PC-9 (cell line): ENCODE measurements at regions not wholly inside any gene's neighbourhood (a gene's known extent, or its start where the extent isn't known, plus 50 kb on each side); places are given as distances from the start of the nearest gene placed in this dataset.

ENCODE experiments used
- BruUV-seq: library from RNA; stranded (reverse); fragments of 400-500 nt; replicated peaks from 2 replicates; lab custom pipeline; 2021; lab: Mats Ljungman, UMichigan
- CTCF ChIA-PET: fragments of 300-600 bp; sonication (Branson Sonifier 250); formaldehyde crosslinking; loops from one replicate; lab custom pipeline; 2022; ENCODE audit warnings: antibody characterized with exemption; lab: Charles Lee
- POLR2A ChIA-PET: fragments of 300-600 bp; sonication (Branson Sonifier 250); formaldehyde crosslinking; loops from one replicate; lab custom pipeline; 2022; ENCODE audit warnings: antibody characterized with exemption; ENCODE audit not compliant: unreplicated experiment; lab: Charles Lee
- DNase-seq, 2 experiments: peaks; one replicate each; pipeline versions ENCODE4 v3.0.0 to v3.0.0-alpha.2; 2015 to 2022; ENCODE audit warnings: mixed read lengths in 1 of 2
- H2AFZ ChIP-seq: fragments of 200-600 bp; sonication (generic); 2 replicates; pipeline ENCODE4 v1.8.1; 2017; ENCODE audit warnings: antibody characterized with exemption
- H3F3A ChIP-seq: fragments of 200-600 bp; sonication (generic); 2 replicates; pipeline ENCODE4 v1.8.1; 2017; ENCODE audit warnings: antibody characterized with exemption, mild to moderate bottlenecking, low read depth; ENCODE audit not compliant: insufficient read depth
- H3K27ac ChIP-seq: fragments of 200-600 bp; sonication (generic); 2 replicates; pipeline ENCODE4 v1.6.1; 2016; ENCODE audit warnings: mixed run types
- H3K27me3 ChIP-seq: fragments of 200-600 bp; sonication (generic); 2 replicates; pipeline ENCODE4 v1.6.1; 2016; ENCODE audit warnings: low read depth, mixed run types; ENCODE audit not compliant: insufficient read depth
- H3K36me3 ChIP-seq: fragments of 200-600 bp; sonication (generic); 2 replicates; pipeline ENCODE4 v1.6.1; 2016; ENCODE audit warnings: low read depth, mixed run types
- H3K4me1 ChIP-seq: fragments of 200-600 bp; sonication (generic); replicated peaks from 2 replicates; pipeline ENCODE4 v1.6.1; 2016; ENCODE audit warnings: mixed run types; ENCODE audit not compliant: insufficient read depth
- H3K4me2 ChIP-seq: fragments of 200-600 bp; sonication (generic); 2 replicates; pipeline ENCODE4 v1.6.1; 2017; ENCODE audit warnings: mixed run types
- H3K4me3 ChIP-seq: fragments of 200-600 bp; sonication (generic); 2 replicates; pipeline ENCODE4 v1.6.1; 2016; ENCODE audit warnings: mixed run types
- H3K79me2 ChIP-seq: fragments of 200-600 bp; sonication (generic); 2 replicates; pipeline ENCODE4 v1.6.1; 2017; ENCODE audit warnings: low read depth, mixed run types
- H3K9me2 ChIP-seq: fragments of 200-600 bp; sonication (generic); 2 replicates; pipeline ENCODE4 v1.8.1; 2017; ENCODE audit warnings: mild to moderate bottlenecking; ENCODE audit not compliant: insufficient read depth
- H3K9me3 ChIP-seq: fragments of 200-600 bp; sonication (generic); 2 replicates; pipeline ENCODE4 v1.8.1; 2016; ENCODE audit warnings: low read depth; ENCODE audit not compliant: insufficient read depth
- H4K20me1 ChIP-seq: fragments of 200-600 bp; sonication (generic); 2 replicates; pipeline ENCODE4 v1.8.1; 2017; ENCODE audit not compliant: insufficient read depth
- EZH2 ChIP-seq: fragments of 200-600 bp; sonication (generic); IDR thresholded peaks from 2 replicates; pipeline ENCODE4 v1.8.0; 2017; ENCODE audit warnings: antibody characterized with exemption, low read depth
- intact Hi-C: fragments of 100-400 bp; cut with micrococcal nuclease; formaldehyde crosslinking; loops from one replicate; pipeline ENCODE4 v1.10.0; 2022; ENCODE audit not compliant: unreplicated experiment
- TF ChIP-seq, protein P1 (sequence below): fragments of 200-600 bp; sonication (generic); conservative IDR thresholded peaks from 2 replicates; pipeline ENCODE4 v1.6.1; 2017; ENCODE audit warnings: mixed run types, antibody characterized with exemption, mild to moderate bottlenecking, moderate library complexity

- Histone ChIP-seq H3K9me3 (no peaks in the 10 kb centered on the region; the same call in 1 of the 2 replicates), H3K79me2 (no peaks in the 10 kb centered on the region), H3F3A (no peaks in the 10 kb centered on the region), H3K4me1 (no peaks in the 10 kb centered on the region), H3K27me3 (peaks cover 8% of the 10 kb centered on the region; the same call in 1 of the 2 replicates), H3K4me2 (no peak overlapping the region), H3K4me3 (no peak overlapping the region), H4K20me1 (no peaks in the 10 kb centered on the region), H3K9me2 (no peaks in the 10 kb centered on the region), H3K36me3 (no peaks in the 10 kb centered on the region), H3K27ac (no peak overlapping the region), H2AFZ (no peak overlapping the region)
- no TSS peak for BruUV-seq
- no peak for DNase-seq
- intact Hi-C loops, result no loop called here
- ChIA-PET POLR2A (no interaction called here), CTCF (no interaction called here)
- TF ChIP-seq, protein P1, sequence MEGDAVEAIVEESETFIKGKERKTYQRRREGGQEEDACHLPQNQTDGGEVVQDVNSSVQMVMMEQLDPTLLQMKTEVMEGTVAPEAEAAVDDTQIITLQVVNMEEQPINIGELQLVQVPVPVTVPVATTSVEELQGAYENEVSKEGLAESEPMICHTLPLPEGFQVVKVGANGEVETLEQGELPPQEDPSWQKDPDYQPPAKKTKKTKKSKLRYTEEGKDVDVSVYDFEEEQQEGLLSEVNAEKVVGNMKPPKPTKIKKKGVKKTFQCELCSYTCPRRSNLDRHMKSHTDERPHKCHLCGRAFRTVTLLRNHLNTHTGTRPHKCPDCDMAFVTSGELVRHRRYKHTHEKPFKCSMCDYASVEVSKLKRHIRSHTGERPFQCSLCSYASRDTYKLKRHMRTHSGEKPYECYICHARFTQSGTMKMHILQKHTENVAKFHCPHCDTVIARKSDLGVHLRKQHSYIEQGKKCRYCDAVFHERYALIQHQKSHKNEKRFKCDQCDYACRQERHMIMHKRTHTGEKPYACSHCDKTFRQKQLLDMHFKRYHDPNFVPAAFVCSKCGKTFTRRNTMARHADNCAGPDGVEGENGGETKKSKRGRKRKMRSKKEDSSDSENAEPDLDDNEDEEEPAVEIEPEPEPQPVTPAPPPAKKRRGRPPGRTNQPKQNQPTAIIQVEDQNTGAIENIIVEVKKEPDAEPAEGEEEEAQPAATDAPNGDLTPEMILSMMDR, result no peak
- no peak for TF ChIP-seq EZH2
Observed at GRCh38 chr12:102757882-102758226, 159.2 kb downstream of the PAH start.

DNA sequence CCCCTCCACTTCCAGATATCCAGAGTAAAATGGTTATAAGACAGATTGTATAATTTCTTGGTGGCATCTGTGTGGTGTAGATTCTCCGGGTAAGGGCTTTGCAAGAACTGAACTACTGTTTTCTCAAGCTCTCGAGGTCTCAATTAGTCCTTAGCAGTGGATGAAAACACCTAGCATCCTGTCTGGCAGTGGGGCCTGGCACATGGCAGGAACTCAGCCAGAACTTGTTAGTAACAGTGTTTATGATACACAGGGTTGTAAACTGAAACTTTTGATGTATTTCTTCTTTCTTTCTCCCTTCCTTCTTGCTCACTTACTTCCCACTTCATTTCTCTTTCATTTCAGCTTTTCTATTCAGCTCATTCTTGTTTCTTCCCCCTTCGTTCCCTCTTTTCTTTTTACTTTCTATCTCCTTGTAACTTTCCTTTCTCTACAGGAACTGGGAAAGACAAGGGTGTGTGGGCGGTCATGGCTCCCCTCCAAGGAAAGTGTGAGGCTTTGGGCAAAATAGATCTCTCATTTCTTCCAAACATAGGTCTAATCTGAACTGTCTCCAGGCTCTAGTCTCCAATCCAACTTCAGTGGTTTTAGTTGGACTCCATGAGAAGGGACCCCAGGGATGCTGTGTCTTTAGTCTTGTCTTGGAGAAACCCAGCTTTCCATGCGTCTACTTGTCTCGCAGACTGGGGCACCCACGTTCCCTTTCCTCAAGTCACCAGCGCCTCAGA lies 159.7 kb downstream of the PAH start:
- no peaks in the 10 kb centered on the region for H3K9me2 ChIP-seq
- no peaks in the 10 kb centered on the region for H3K36me3 ChIP-seq
- ChIA-PET CTCF (interaction anchor here (0.5 kb wide), 1 partner anchor 17 kb away, joined by 3 read pairs; no protein-coding TSS in a partner anchor), POLR2A (no interaction called here)
- no peaks in the 10 kb centered on the region for H3F3A ChIP-seq
- DNase-seq, result no peak
- H3K79me2 ChIP-seq, result no peaks in the 10 kb centered on the region
- H2AFZ ChIP-seq, result no peak overlapping the region
- BruUV-seq, result no TSS peak
- H3K4me3 ChIP-seq, result no peak overlapping the region
- H3K27ac ChIP-seq, result no peak overlapping the region
- no peaks in the 10 kb centered on the region; the same call in 1 of the 2 replicates for H3K9me3 ChIP-seq
- H3K4me2 ChIP-seq, result no peak overlapping the region
- H4K20me1 ChIP-seq, result no peaks in the 10 kb centered on the region
- peaks cover 8% of the 10 kb centered on the region; the same call in 1 of the 2 replicates for H3K27me3 ChIP-seq
- no peak for TF ChIP-seq EZH2
- TF ChIP-seq, protein P1, result no peak
- intact Hi-C loops, result no loop called here
- no peaks in the 10 kb centered on the region for H3K4me1 ChIP-seq

DNA sequence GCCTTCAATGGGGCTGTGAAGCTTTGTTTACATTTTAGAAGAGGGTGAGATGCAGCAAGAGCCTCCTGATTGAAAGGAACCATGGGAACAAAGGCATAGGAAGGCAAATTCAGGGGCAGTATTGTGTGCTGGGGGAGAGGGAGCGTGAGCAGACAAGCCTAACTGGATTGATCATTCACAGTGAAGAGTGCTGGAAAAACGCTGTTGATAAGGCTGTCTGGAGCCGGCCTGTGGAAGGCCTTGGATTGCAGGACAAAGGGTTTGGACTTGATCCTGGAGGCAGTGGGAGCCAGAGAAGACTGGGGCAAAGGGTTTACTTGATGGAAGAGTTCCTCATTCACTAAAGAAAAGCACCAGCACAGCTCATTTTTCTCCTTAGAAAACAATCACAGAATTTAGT lies 160.5 kb downstream of the PAH start:
- DNase-seq, result no peak
- TF ChIP-seq, protein P1, result no peak
- TF ChIP-seq EZH2, result no peak
- ChIA-PET POLR2A (no interaction called here), CTCF (no interaction called here)
- Histone ChIP-seq H3K4me3 (no peak overlapping the region), H3K27me3 (peaks cover 8% of the 10 kb centered on the region; the same call in 1 of the 2 replicates), H3K9me3 (no peaks in the 10 kb centered on the region; the same call in 1 of the 2 replicates), H2AFZ (no peak overlapping the region), H3K4me2 (no peak overlapping the region), H3K4me1 (no peaks in the 10 kb centered on the region), H3K36me3 (no peaks in the 10 kb centered on the region), H3K9me2 (no peaks in the 10 kb centered on the region), H3F3A (no peaks in the 10 kb centered on the region), H3K27ac (no peak overlapping the region), H3K79me2 (no peaks in the 10 kb centered on the region), H4K20me1 (no peaks in the 10 kb centered on the region)
- intact Hi-C loops, result no loop called here
- BruUV-seq, result no TSS peak
